ENCODE measurements at regions not wholly inside any gene's neighbourhood (a gene's known extent, or its start where the extent isn't known, plus 50 kb on each side); places are given as distances from the start of the nearest gene placed in this dataset.

DNA sequence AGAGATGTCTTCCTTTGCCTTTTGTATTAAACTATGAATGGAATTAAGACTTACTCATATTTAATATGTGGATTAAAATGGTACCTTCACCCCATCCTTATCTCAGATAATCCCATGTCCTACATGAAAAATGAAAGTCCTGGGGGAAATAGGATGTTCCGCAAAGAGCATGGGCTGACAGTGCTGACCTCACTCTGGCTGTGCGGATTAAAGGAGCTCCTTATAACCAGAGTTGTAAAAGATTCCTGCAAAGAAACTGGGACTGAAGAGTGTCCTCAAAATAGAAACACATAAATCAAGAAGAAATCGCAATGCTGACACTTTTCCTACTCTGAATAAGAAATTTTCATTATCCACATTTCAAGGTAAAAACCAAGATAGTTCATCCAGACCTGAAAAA is 384.5 kb downstream of the LIG4 start:
- H3K9me3 Mint-ChIP-seq: peaks cover 20% of the 10 kb centered on the region
- H3K4me3 Mint-ChIP-seq: no peak overlapping the region
- H3K36me3 Mint-ChIP-seq (ENCODE audit: low read depth): no peaks in the 10 kb centered on the region
- H3K27me3 Mint-ChIP-seq: no peaks in the 10 kb centered on the region
- H3K4me1 Mint-ChIP-seq (ENCODE audit: low read depth): no peaks in the 10 kb centered on the region
- H3K27ac Mint-ChIP-seq: no peak overlapping the region

DNA sequence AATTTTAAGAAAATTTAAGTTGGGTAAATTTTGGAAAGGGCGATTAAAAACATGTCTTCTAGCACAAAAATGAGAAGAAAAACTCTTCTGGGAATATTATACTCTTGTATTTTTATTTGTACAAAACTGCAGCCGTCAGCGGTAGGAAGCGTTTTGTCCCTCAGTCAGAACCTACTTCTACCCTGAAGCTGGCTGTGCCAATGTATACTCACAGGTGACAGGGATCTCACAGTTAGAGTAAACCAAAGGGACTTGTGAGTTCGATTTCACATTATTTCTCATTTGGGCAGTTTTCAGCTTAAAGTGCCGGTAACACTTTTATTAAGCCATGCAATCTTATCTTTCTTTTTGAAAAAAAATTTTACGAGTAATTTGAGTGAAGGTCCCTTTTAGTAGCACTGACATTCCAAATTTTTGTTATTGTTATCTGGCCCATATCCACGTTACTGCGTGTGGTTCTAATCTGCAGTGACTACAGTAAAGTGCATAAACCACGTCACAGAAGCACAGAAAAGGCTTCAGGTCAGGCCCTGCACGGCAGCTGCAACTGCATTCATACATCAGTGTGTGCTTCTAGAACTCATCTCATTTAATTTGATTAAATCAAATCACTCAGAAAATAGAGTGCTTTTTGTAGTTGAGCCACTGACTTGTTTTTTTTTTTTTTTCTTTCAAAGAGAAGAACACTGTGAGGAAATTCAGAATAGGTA is 387.3 kb downstream of the LIG4 start:
- Mint-ChIP-seq H3K36me3 (ENCODE audit: low read depth) (no peaks in the 10 kb centered on the region), H3K27me3 (no peaks in the 10 kb centered on the region), H3K27ac (no peak overlapping the region), H3K4me1 (ENCODE audit: low read depth) (no peaks in the 10 kb centered on the region), H3K4me3 (no peak overlapping the region), H3K9me3 (peaks cover 15% of the 10 kb centered on the region)

DNA sequence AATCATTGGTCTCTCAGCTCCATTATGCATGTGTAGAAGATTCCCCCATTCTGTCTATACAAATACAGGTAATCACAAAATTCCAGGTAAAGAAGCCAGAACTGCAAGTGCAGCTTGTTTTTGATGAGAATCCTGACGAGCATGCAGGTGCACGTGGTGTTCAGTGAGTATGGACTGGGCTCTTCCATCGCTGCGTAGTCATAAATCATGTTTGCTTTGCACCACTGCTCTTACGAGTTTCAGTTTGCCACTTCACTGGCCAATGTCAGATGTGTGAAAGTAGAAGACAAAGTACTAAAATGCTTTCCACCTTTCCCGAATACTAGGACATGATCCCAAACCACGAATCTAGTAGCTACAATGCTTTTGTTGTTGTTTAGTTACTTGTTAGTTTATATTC is 390.7 kb downstream of the LIG4 start:
- Mint-ChIP-seq H3K4me1 (ENCODE audit: low read depth) (no peaks in the 10 kb centered on the region), H3K4me3 (no peak overlapping the region), H3K9me3 (peaks cover under 1% of the 10 kb centered on the region), H3K27me3 (no peaks in the 10 kb centered on the region), H3K36me3 (ENCODE audit: low read depth) (no peaks in the 10 kb centered on the region), H3K27ac (no peak overlapping the region)

DNA sequence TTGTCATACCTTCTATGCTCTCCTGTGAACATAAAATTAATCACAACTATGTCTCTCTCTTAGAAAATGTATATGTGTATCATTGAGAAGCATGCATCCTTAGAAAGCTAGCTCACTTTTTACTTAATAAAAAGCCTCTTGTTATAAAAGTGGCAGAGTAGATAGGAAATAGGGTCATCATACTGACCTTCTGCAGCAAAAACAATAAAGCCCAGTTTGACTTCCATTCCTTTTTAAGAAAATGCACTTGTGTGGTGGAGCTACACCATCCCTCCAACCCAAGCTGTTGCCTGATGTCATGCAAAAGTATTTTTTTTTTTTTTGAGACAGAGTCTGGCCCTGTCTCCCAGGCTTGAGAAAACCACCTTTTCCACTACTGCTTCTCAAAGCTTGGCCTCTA is 393.3 kb downstream of the LIG4 start:
- Mint-ChIP-seq H3K4me1 (ENCODE audit: low read depth) (no peaks in the 10 kb centered on the region), H3K36me3 (ENCODE audit: low read depth) (no peaks in the 10 kb centered on the region), H3K4me3 (no peak overlapping the region), H3K27ac (no peak overlapping the region), H3K27me3 (no peaks in the 10 kb centered on the region), H3K9me3 (no peaks in the 10 kb centered on the region)

DNA sequence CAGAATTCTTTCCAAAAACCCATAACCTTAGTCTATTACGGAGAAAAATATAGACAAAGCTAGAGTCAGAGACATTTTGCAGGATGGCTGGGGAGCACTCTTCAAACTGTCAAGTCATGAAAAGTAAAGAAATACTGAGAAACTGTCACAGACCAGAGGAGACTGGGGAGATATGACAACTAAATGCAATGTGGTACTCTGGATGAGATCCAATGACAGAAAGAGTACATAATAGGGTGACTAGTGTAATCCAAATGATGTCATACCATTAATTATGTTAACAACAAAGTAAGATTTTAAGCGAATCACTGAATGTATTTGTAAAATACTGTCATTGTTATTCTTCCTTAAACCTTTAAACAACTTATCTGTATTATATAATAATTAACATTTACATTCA is 393.8 kb downstream of the LIG4 start:
- no peaks in the 10 kb centered on the region for H3K9me3 Mint-ChIP-seq
- H3K4me3 Mint-ChIP-seq: no peak overlapping the region
- no peaks in the 10 kb centered on the region for H3K4me1 Mint-ChIP-seq (ENCODE audit: low read depth)
- no peaks in the 10 kb centered on the region for H3K36me3 Mint-ChIP-seq (ENCODE audit: low read depth)
- H3K27ac Mint-ChIP-seq: no peak overlapping the region
- H3K27me3 Mint-ChIP-seq: no peaks in the 10 kb centered on the region

DNA sequence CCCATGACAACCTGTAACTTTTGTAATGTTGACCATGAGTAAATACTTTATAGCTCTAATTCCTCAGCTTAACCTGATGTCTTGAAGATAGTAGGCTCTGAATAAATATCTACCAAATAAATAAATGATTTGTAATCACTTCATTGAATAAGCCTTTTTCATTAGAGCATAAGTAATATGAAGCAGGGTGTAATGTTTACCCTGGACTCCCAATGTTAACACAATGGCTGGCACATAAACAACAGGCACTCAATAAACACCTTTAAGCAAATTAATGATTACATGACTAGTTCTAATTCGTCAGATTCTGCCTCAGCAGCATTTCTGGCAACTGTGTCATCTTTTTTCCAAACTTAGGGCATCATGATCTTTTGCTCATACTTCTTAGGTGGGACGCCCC is 396.3 kb downstream of the LIG4 start:
- Mint-ChIP-seq H3K27me3 (no peaks in the 10 kb centered on the region), H3K27ac (no peak overlapping the region), H3K9me3 (no peaks in the 10 kb centered on the region), H3K4me1 (ENCODE audit: low read depth) (no peaks in the 10 kb centered on the region), H3K36me3 (ENCODE audit: low read depth) (no peaks in the 10 kb centered on the region), H3K4me3 (no peak overlapping the region)

DNA sequence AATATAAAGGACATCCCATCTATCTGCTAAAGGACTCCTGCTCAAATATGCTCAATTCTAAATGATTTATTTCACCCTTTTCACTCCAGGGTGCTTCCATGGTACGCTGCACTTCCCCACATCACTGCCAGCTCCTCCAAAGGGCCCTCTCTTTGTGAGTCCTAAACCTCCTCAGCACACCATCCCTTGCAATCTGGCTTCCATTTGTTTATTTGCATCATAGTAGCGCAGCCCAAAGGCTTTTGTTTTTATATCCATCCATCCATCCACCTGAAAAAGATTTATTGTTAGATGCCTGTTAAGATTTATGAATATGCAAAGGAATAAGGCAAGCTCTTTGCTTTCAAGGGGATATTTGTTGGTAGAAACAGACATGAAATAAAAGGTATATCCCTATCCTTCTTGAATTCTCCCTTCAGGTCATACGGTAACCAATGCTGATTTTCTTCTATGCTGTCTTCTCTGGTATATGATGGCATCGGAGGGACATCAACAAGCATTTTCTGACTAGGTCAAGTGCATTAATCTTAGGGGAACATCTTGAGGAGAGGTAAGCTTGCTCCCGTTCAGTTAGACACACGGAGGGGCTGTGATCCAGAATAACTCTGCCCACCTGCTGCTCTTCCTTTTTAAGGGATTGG is 397.6 kb downstream of the LIG4 start:
- Mint-ChIP-seq H3K36me3 (ENCODE audit: low read depth) (no peaks in the 10 kb centered on the region), H3K9me3 (no peaks in the 10 kb centered on the region), H3K27me3 (no peaks in the 10 kb centered on the region), H3K4me1 (ENCODE audit: low read depth) (no peaks in the 10 kb centered on the region), H3K4me3 (no peak overlapping the region), H3K27ac (no peak overlapping the region)

DNA sequence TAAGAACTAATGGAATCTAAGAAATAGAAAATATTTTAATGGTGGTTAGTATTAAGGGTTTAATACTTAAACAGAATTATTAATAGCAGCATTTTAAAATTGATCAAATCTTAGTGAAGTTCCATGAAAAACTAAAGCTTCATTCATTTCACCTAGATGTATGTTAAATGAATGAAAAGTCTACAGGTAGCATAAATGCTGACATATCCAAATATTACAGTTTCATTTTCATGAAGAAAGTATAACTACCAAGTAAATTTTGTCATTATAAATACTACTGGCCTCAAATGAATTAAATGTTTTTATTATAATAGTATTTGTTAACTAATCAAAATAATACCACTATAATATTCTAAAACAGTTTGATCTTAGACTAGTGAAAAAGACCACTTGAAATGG is 403.3 kb downstream of the LIG4 start:
- no peaks in the 10 kb centered on the region for H3K4me1 Mint-ChIP-seq (ENCODE audit: low read depth)
- H3K27ac Mint-ChIP-seq: no peak overlapping the region
- no peaks in the 10 kb centered on the region for H3K36me3 Mint-ChIP-seq (ENCODE audit: low read depth)
- no peak overlapping the region for H3K4me3 Mint-ChIP-seq
- no peaks in the 10 kb centered on the region for H3K27me3 Mint-ChIP-seq
- H3K9me3 Mint-ChIP-seq: no peaks in the 10 kb centered on the region

DNA sequence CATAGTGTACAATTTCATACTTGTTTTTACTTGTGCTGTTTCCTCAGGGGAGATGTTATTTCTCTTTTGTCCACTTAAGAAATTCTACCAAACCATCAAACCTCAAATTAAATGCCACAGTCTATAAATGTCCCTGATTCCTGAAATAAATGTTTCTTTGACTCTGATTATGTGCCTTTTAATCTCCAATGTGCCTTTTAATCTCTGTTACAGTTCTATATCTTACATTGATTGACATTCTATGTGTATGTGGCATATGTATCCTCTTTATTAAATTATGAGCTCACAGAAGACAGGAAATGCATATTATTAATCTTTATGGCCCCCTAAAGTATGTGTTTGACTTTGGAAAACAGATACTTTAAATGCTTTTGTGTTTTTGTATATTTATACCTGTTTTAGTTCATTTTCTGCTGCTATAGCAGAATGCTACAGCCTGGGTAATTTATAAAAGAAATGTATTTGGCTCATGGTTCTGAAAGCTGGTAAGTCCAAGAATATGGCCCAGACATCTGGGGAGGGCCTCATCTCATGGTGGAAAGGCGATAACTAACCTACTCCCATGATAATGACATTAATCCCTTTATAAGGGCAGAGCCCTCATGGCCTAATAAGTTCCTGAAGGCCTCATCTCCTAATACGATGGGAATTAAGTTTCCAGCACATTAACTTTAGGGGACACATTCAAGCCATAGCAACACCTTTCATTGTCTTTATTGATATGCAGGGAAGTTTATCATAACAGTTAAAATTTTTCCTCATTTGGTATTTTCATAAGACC is 403.9 kb downstream of the LIG4 start:
- no peaks in the 10 kb centered on the region for H3K9me3 Mint-ChIP-seq
- no peaks in the 10 kb centered on the region for H3K27me3 Mint-ChIP-seq
- H3K36me3 Mint-ChIP-seq (ENCODE audit: low read depth): no peaks in the 10 kb centered on the region
- no peaks in the 10 kb centered on the region for H3K4me1 Mint-ChIP-seq (ENCODE audit: low read depth)
- H3K4me3 Mint-ChIP-seq: no peak overlapping the region
- no peak overlapping the region for H3K27ac Mint-ChIP-seq

DNA sequence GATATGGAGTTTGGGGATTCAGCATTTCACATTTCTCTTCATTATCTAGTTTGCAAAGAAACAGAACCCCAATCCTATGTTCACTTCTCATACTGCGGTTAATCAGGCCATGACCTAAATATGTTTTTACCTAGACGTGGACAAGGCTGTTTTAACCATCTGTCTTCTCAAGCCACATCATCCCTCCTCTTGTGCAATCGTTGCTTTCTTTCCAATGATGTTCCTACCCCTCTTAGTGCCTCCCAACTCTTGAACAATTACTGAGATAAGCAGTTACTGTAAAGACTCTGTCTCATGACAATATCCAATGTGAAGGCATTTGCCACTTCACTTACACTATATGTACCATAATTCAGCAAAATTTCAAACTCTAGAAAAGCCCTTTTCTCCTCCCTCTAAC is 406.2 kb downstream of the LIG4 start:
- no peaks in the 10 kb centered on the region for H3K36me3 Mint-ChIP-seq (ENCODE audit: low read depth)
- H3K27ac Mint-ChIP-seq: no peak overlapping the region
- no peaks in the 10 kb centered on the region for H3K9me3 Mint-ChIP-seq
- no peaks in the 10 kb centered on the region for H3K4me1 Mint-ChIP-seq (ENCODE audit: low read depth)
- no peak overlapping the region for H3K4me3 Mint-ChIP-seq
- no peaks in the 10 kb centered on the region for H3K27me3 Mint-ChIP-seq

DNA sequence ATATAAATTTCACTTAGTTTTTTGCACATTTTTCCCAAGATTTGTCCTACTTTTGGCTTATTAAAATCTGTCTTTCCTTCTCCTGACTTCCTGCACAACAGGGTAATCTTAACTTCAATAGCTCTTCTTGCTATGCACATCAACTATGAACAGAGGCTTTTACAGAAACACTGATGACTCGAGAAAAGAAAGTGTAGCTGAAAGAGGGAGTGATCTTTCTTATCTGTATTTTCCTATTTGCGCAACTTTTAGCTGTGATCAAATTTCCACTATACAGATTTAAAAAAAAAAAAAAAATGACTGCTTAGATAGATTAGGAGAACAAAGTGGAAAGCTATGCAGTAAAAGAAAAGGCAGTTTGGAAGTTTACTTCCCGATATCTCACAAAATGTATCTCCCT is 406.9 kb downstream of the LIG4 start:
- Mint-ChIP-seq H3K36me3 (ENCODE audit: low read depth) (no peaks in the 10 kb centered on the region), H3K9me3 (no peaks in the 10 kb centered on the region), H3K27ac (no peak overlapping the region), H3K27me3 (no peaks in the 10 kb centered on the region), H3K4me1 (ENCODE audit: low read depth) (no peaks in the 10 kb centered on the region), H3K4me3 (no peak overlapping the region)

DNA sequence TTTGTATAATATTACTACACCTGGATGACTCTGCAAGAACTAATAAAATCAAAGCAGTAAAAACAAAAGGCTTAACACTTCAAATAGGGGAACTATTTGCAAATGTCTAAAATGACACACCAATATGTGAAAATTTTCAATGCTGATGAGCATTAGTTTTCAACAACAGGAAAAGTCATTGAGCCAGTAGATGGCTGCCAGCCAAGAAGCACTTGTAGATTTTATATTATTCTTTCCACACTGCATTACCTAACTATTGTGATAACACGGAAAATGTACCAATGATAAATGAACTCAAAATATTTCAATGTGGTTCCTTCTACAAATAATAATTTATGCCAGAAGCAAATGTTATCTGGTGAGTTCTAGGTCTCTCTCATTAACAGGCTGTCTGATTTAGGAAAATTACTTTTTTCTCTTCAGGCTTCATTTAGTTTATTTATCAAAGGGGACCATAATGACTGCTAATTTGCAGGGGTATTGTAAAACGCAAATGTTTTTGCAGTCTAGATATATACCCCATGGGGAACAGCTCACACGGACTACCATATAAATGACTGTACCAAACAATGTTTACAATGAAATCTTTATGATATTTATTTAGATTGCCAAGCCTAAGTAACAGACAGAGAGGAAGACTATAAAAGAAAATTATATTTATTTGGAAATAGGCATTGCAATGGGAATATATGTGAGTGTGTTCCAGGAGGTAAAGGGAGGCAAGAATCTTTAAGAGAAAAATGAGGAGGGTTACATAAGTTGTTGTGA is 407.8 kb downstream of the LIG4 start:
- Mint-ChIP-seq H3K4me3 (no peak overlapping the region), H3K27ac (no peak overlapping the region), H3K4me1 (ENCODE audit: low read depth) (no peaks in the 10 kb centered on the region), H3K36me3 (ENCODE audit: low read depth) (no peaks in the 10 kb centered on the region), H3K9me3 (no peaks in the 10 kb centered on the region), H3K27me3 (no peaks in the 10 kb centered on the region)

DNA sequence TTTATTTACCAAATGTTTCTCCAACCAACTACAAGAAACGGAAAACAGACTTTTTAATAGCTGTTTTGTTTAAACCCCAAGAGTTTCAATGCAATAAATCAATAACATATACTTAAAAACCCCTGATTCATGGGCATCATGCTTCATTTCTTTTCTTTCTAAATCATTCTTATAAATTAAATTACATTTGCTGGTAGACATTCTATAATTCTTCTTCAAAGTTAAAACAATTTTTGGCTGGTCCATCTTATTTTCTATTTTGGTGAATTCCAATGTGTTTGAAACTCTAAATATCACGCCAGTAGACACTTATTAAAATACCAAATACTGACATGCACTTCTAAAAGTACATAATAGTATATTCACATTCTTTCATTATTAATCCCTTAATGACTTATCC is 408.6 kb downstream of the LIG4 start:
- Mint-ChIP-seq H3K4me1 (ENCODE audit: low read depth) (no peaks in the 10 kb centered on the region), H3K9me3 (no peaks in the 10 kb centered on the region), H3K27ac (no peak overlapping the region), H3K27me3 (no peaks in the 10 kb centered on the region), H3K4me3 (no peak overlapping the region), H3K36me3 (ENCODE audit: low read depth) (no peaks in the 10 kb centered on the region)

DNA sequence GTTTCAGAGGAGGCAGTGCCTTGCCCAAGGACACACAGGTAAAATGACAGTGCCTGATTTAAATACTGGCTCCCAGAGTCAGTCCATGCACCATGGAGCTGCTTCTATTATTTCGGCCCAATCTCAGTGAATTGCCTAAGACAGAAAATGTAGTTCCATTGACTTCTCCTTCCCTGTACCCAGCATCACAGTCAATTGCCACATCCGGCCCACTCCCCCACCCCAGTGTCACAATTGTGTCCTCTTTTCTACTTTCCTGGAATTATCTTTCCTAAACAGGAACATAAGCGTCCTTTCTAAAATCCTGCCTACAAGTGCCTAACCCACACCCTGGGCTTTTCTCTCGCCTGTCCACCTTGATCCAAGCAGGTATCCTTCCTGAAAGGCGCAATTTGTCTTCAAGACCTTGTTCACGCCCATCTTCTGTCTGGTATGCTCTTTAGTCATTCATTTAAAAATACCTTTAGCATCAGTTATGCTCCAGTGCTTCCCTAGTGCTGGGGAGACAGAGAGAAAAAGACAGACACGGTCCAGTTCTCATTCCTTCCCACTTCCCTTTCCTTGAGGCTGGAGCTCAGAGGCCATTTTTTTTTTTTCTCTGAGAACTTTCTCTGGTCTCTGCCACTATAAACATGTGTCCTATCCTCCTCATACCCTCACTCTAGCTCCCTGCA is 411.4 kb downstream of the LIG4 start:
- Mint-ChIP-seq H3K4me1 (ENCODE audit: low read depth) (no peaks in the 10 kb centered on the region), H3K27ac (no peak overlapping the region), H3K9me3 (no peaks in the 10 kb centered on the region), H3K4me3 (no peak overlapping the region), H3K36me3 (ENCODE audit: low read depth) (no peaks in the 10 kb centered on the region), H3K27me3 (no peaks in the 10 kb centered on the region)

Data from stimulated activated naive CD8-positive, alpha-beta T cell treated with anti-CD3 and anti-CD28 coated beads, Interleukin-15, Interleukin-2, amounts not matched to agents 100 ng/mL and 50 ng/mL, for 24 hours (primary cell).